Endodermal cell (in vitro differentiated cells): ENCODE measurements at regions not wholly inside any gene's neighbourhood (a gene's known extent, or its start where the extent isn't known, plus 50 kb on each side); places are given as distances from the start of the nearest gene placed in this dataset.

Experiments
- DNase-seq: peaks from one replicate; pipeline ENCODE4 v3.0.0-alpha.2; 2017
- H3K27ac ChIP-seq: 2 replicates; pipeline ENCODE4 v1.5.1; 2013; ENCODE audit warnings: mild to moderate bottlenecking, low read depth, low read length, moderate library complexity
- H3K27me3 ChIP-seq: 2 replicates; pipeline ENCODE4 v1.6.1; 2013; ENCODE audit warnings: mild to moderate bottlenecking, low read length, moderate library complexity; ENCODE audit not compliant: insufficient read depth, control insufficient read depth, poor library complexity, severe bottlenecking
- H3K36me3 ChIP-seq: 2 replicates; pipeline ENCODE4 v1.7.0; 2013; ENCODE audit warnings: mild to moderate bottlenecking, low read length, moderate library complexity; ENCODE audit not compliant: control insufficient read depth, insufficient read depth
- H3K4me1 ChIP-seq: one replicate; pipeline ENCODE4 v1.7.0; 2013; ENCODE audit warnings: low read length; ENCODE audit not compliant: control insufficient read depth, insufficient read depth
- H3K4me3 ChIP-seq: 2 replicates; pipeline ENCODE4 v1.5.1; 2013; ENCODE audit warnings: mild to moderate bottlenecking, low read length, moderate library complexity
- H3K9ac ChIP-seq: 2 replicates; pipeline ENCODE4 v1.6.1; 2013; ENCODE audit warnings: mild to moderate bottlenecking, low read length, moderate library complexity; ENCODE audit not compliant: poor library complexity, severe bottlenecking; ENCODE audit errors: extremely low read depth
- H3K9me3 ChIP-seq: 2 replicates; pipeline ENCODE4 v1.6.1; 2013; ENCODE audit warnings: mild to moderate bottlenecking, low read length, moderate library complexity; ENCODE audit not compliant: control insufficient read depth
- H3K27ac Mint-ChIP-seq: 2 replicates; pipeline ENCODE4 v1.8.0; 2020; ENCODE audit warnings: mixed read lengths
- H3K27me3 Mint-ChIP-seq: 2 replicates; pipeline ENCODE4 v1.8.0; 2021; ENCODE audit warnings: mild to moderate bottlenecking, mixed read lengths; ENCODE audit not compliant: insufficient read depth
- H3K36me3 Mint-ChIP-seq: 2 replicates; pipeline ENCODE4 v1.8.0; 2020; ENCODE audit warnings: low read depth, mixed read lengths
- H3K4me1 Mint-ChIP-seq: 2 replicates; pipeline ENCODE4 v1.8.0; 2020; ENCODE audit warnings: mixed read lengths
- H3K4me3 Mint-ChIP-seq: 2 replicates; pipeline ENCODE4 v1.8.0; 2020; ENCODE audit warnings: mild to moderate bottlenecking, moderate library complexity, mixed read lengths
- H3K9me3 Mint-ChIP-seq: 2 replicates; pipeline ENCODE4 v1.8.0; 2020; ENCODE audit warnings: mild to moderate bottlenecking, mixed read lengths
- CTCF ChIP-seq: fragments of 200-600 bp; sonication (generic); conservative IDR thresholded peaks from 2 replicates; pipeline ENCODE4 v1.5.0; 2021; ENCODE audit warnings: antibody characterized with exemption, mild to moderate bottlenecking
- WGBS, 2 experiments: methylation state at CpG; one replicate each; pipeline versions ENCODE4 v1.1.5 to v1.1.7; 2013; ENCODE audit warnings: missing lambda C conversion rate in 2 of 2, mixed read lengths in 1 of 2; ENCODE audit not compliant: insufficient coverage in 1 of 2, insufficient read length in 1 of 2; 5-methylcytosine and 5-hydroxymethylcytosine counted together

DNA sequence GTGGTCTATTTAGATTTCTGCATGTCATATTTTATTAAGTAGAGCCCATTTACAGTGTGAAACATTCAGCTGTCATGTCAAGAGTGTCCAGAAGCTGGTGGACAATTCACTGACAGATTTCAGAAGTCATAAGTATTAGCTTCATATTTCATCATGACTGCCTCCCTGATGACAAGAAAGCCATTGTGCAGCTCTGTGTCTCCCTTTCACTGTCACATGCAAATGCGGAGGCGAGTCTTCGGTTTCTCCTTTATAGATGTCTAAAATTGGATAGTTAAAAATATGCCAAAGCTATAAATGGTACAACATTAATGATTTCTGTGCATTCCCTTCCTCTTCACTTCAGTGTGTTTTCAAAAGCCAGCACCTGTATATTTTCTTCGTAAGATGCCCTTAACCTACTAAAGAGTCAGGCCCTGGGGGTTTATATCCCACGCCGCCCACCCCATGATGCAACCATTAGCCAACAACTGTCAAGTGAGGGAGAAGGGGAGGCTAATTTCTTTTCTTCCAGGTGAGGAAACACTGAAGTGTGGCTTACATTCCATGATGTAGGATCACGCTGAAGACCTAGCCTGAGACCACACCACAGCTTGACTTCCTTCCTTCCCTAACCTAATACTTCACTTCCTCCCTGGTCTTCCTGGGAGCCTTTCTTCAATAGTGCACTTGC, 99.6 kb upstream of the DDX18 start:
- H3K36me3 ChIP-seq = no peaks in the 10 kb centered on the region
- no peaks in the 10 kb centered on the region for H3K4me1 ChIP-seq
- H3K27me3 Mint-ChIP-seq = peaks cover 2% of the 10 kb centered on the region
- no peaks in the 10 kb centered on the region for H3K9me3 ChIP-seq
- H3K4me3 ChIP-seq = no peak overlapping the region
- no peaks in the 10 kb centered on the region for H3K9me3 Mint-ChIP-seq
- DNase-seq = no peak
- no peak overlapping the region for H3K9ac ChIP-seq
- no peaks in the 10 kb centered on the region for H3K36me3 Mint-ChIP-seq
- H3K4me3 Mint-ChIP-seq = no peak overlapping the region
- no peak overlapping the region for H3K27ac Mint-ChIP-seq
- 88% methylated on average over 7 of the region's 7 CpGs; no CpG with 5 or more reads in 1 of the 2 experiments for WGBS, 2 experiments
- no peak for TF ChIP-seq CTCF
- no peaks in the 10 kb centered on the region for H3K27me3 ChIP-seq
- no peak overlapping the region for H3K27ac ChIP-seq
- no peaks in the 10 kb centered on the region for H3K4me1 Mint-ChIP-seq

- Histone ChIP-seq H3K36me3 (no peaks in the 10 kb centered on the region), H3K4me1 (no peaks in the 10 kb centered on the region), H3K27me3 (no peaks in the 10 kb centered on the region), H3K9ac (no peak overlapping the region), H3K9me3 (no peaks in the 10 kb centered on the region), H3K27ac (no peak overlapping the region), H3K4me3 (no peak overlapping the region)
- no peak for DNase-seq
- Mint-ChIP-seq H3K4me1 (no peaks in the 10 kb centered on the region), H3K27me3 (peaks cover 2% of the 10 kb centered on the region), H3K4me3 (no peak overlapping the region), H3K27ac (no peak overlapping the region), H3K9me3 (no peaks in the 10 kb centered on the region), H3K36me3 (no peaks in the 10 kb centered on the region)
- 92% methylated on average over 2 of the region's 3 CpGs; no CpG with 5 or more reads in 1 of the 2 experiments for WGBS, 2 experiments
- no peak for TF ChIP-seq CTCF
These were observed 98.0 kb upstream of the DDX18 start for GRCh38 chr2:117716505-117716904.

DNA sequence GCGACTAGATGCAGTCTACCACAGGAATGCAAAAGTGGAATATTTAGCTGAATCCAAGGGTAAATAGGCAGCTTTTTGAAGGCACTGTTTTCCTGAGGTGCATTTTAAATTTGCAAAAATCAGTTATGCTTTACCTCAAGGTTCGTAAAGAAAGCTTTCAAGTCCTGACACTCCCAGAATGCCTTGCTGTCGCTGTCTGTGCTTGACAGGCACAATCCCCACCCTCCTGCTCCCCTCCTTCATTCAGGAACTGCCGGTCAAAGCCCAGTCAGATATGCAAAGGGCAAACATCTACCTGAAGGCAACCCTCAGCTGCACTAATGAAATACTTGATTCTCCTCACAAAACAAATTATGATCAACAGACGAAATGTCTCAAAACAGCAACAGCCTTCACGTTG, 97.4 kb upstream of the DDX18 start:
- Histone ChIP-seq H3K4me1 (no peaks in the 10 kb centered on the region), H3K4me3 (no peak overlapping the region), H3K36me3 (no peaks in the 10 kb centered on the region), H3K27ac (no peak overlapping the region), H3K9me3 (no peaks in the 10 kb centered on the region), H3K9ac (no peak overlapping the region), H3K27me3 (no peaks in the 10 kb centered on the region)
- H3K27ac Mint-ChIP-seq = no peak overlapping the region
- peaks cover 2% of the 10 kb centered on the region for H3K27me3 Mint-ChIP-seq
- no peak overlapping the region for H3K4me3 Mint-ChIP-seq
- WGBS, 2 experiments = 86 to 87% methylated on average over 5 to 6 of the region's 6 CpGs
- DNase-seq = no peak
- no peak for TF ChIP-seq CTCF
- H3K36me3 Mint-ChIP-seq = no peaks in the 10 kb centered on the region
- no peaks in the 10 kb centered on the region for H3K4me1 Mint-ChIP-seq
- no peaks in the 10 kb centered on the region for H3K9me3 Mint-ChIP-seq
